Psoas muscle (tissue), 7 donors: ENCODE measurements at regions not wholly inside any gene's neighbourhood (a gene's known extent, or its start where the extent isn't known, plus 50 kb on each side); places are given as distances from the start of the nearest gene placed in this dataset.

ENCODE experiments used
- ATAC-seq, 4 donors: fragments of 200-7000 bp; cut with Tn5 transposase; one replicate each; pipeline ENCODE4 v1.9.1; 2020; ENCODE audit warnings: moderate library complexity in 3 of 4, mild to moderate bottlenecking in 2 of 4
- DNase-seq, 2 donors: peaks; one replicate each; pipeline ENCODE4 v3.0.0-alpha.2; 2020
- H3K27ac ChIP-seq: fragments of 200-600 bp; one replicate; pipeline ENCODE4 v1.8.0; 2022
- H3K27me3 ChIP-seq, 3 donors: fragments of 200-600 bp in 1 of 3; one replicate each; pipeline versions ENCODE4 v1.6.1 to v1.8.0; 2013 to 2022; ENCODE audit warnings: low read length in 2 of 3, mild to moderate bottlenecking in 2 of 3, moderate library complexity in 1 of 3; ENCODE audit not compliant: insufficient read depth in 3 of 3
- H3K36me3 ChIP-seq, 2 donors: fragments of 200-600 bp in 1 of 2; one replicate each; pipeline versions ENCODE4 v1.6.1 to v1.8.0; 2013 to 2022; ENCODE audit warnings: low read depth in 1 of 2, mild to moderate bottlenecking in 1 of 2, moderate library complexity in 1 of 2; ENCODE audit not compliant: insufficient read depth in 1 of 2
- H3K4me1 ChIP-seq: fragments of 200-600 bp; one replicate; pipeline ENCODE4 v1.8.0; 2022
- H3K4me3 ChIP-seq: fragments of 200-600 bp; one replicate; pipeline ENCODE4 v1.8.0; 2022; ENCODE audit warnings: mild to moderate bottlenecking
- H3K9me3 ChIP-seq: fragments of 200-600 bp; one replicate; pipeline ENCODE4 v1.8.0; 2022
- CTCF ChIP-seq: fragments of 200-600 bp; IDR thresholded peaks from one replicate; pipeline ENCODE4 v1.8.0; 2022; ENCODE audit warnings: antibody characterized with exemption
- WGBS, 3 donors: extraction: QIAGEN DNeasy Blood & Tissue Kit; methylation state at CpG; one replicate each; pipeline versions ENCODE4 v1.1.6 to v1.1.7; 2013; 5-methylcytosine and 5-hydroxymethylcytosine counted together
- intact Hi-C, 2 donors: fragments of 100-400 bp; cut with DNase I; formaldehyde crosslinking; loops; one replicate each; pipeline versions ENCODE4 v1.11.0 to v1.14.2; 2022
- donor health status: healthy with polysubstance abuse.
- donor health status: DM: no; HTN: no; CAD: no; lungs with moderate emphysema.
- donor health status: Bipolar disorder and iron deficiency.
- donor health status: healthy.
- donor health status: DM: yes; HTN: yes; CAD: no.
- donor health status: DM: no; HTN: no; CAD: no.
- donor health status: DM: yes; HTN: yes; CAD: no.

DNA sequence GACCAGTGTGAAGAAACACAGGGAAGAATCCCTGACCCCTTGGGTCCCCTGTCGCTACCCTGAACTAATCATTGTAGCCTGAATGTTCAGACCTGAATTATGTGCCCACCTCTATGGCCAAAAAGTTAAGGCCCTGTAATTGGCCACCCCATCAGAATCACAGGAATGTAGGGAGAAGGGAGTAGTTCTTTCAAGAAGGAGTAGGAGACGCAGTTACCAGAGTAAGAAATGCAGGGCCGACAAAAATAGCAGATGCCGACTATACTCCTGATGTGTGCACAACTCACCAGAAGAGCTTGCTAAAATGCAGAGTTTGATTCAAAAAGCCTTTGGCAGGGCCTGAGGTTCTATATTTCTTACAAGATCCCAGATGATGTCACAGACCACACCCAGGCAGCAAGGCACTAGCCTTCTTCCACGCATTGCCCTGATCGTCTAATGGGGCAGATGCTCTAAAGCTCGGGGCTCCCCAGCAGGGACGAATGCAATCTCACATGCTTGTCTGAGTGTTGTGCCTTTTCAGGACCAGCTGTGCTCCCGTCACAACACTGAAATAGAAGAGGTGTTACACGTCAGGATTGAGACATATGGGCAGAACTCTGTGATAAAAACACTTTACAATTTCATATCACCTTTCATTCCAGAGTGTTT lies 161.0 kb upstream of the FAM241A start:
- DNase-seq (no peak), ATAC-seq (no peak)
- H3K27me3 ChIP-seq: no peaks in the 10 kb centered on the region
- H3K4me1 ChIP-seq: no peaks in the 10 kb centered on the region
- no peaks in the 10 kb centered on the region for H3K36me3 ChIP-seq
- no peaks in the 10 kb centered on the region for H3K9me3 ChIP-seq
- 53 to 57% (median 56%) methylated on average over 10 of the region's 10 CpGs for whole genome bisulfite sequencing, 3 donors
- H3K4me3 ChIP-seq: no peak overlapping the region
- no peak overlapping the region for H3K27ac ChIP-seq
- no peak for TF ChIP-seq CTCF
- intact Hi-C loops: no loop called here

DNA sequence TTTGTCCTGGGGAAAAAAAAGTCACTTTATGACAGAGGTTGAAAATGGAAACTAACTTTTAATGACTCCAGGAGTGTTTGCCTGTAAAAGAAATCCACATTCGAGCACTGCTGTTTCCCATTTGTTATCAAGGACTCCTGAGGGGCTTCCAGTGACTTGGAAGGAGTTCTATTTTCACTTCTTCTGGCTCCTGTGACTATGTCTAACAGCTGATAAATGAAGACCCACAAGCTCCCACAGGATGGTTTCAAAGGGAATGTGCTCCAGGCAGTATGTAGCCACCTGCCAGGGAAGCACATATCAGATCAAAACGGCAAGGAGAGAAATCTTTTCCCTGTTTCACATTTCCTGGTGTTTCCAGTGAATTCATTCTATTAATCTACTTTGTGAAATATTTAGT lies 159.8 kb upstream of the FAM241A start:
- Histone ChIP-seq H3K27ac (no peak overlapping the region), H3K27me3 (no peaks in the 10 kb centered on the region), H3K4me1 (no peaks in the 10 kb centered on the region), H3K36me3 (no peaks in the 10 kb centered on the region), H3K9me3 (no peaks in the 10 kb centered on the region), H3K4me3 (no peak overlapping the region)
- intact Hi-C loops: no loop called here
- ATAC-seq: no peak
- DNase-seq: no peak
- WGBS, 3 donors: 13 to 22% (median 13%) methylated on average over 2 of the region's 2 CpGs
- TF ChIP-seq CTCF: no peak

DNA sequence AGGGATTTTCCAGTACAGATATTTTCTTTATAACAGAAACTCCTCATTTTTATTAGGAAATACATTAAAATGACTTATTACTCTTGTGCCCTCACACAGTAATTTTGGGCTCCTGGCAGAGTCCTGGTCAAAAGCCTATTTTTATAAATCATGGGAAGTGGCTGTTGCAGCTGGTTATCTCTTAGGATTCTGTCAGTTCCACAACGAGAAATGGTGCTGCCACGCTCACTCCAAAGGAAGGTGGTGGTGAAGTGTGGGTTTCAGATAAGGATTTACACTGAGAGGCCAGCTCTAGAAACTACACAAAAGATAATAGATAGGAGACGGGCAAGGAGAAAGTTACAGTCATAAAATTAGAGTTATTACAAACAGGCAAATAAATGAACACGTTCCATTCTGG lies 159.2 kb upstream of the FAM241A start:
- WGBS, 3 donors: 62 to 71% (median 69%) methylated on average over 4 of the region's 4 CpGs
- H3K27me3 ChIP-seq: no peaks in the 10 kb centered on the region
- no peak overlapping the region for H3K4me3 ChIP-seq
- DNase-seq (no peak), ATAC-seq (no peak)
- H3K4me1 ChIP-seq: no peaks in the 10 kb centered on the region
- no peaks in the 10 kb centered on the region for H3K9me3 ChIP-seq
- H3K36me3 ChIP-seq: no peaks in the 10 kb centered on the region
- intact Hi-C loops: no loop called here
- H3K27ac ChIP-seq: no peak overlapping the region
- TF ChIP-seq CTCF: no peak

- Histone ChIP-seq H3K4me3 (no peak overlapping the region), H3K9me3 (no peaks in the 10 kb centered on the region), H3K36me3 (no peaks in the 10 kb centered on the region), H3K4me1 (no peaks in the 10 kb centered on the region), H3K27ac (no peak overlapping the region), H3K27me3 (no peaks in the 10 kb centered on the region)
- TF ChIP-seq CTCF: no peak
- intact Hi-C loops: no loop called here
- 76 to 81% (median 78%) methylated on average over 3 of the region's 3 CpGs for WGBS, 3 donors
- no peak for ATAC-seq
- DNase-seq: no peak
Observed at GRCh38 chr4:111988514-111988913, 156.7 kb upstream of the FAM241A start.

GRCh38 chr4:111989817-111990216 lies 155.4 kb upstream of the FAM241A start:
- Histone ChIP-seq H3K4me3 (no peak overlapping the region), H3K9me3 (no peaks in the 10 kb centered on the region), H3K27ac (no peak overlapping the region), H3K36me3 (no peaks in the 10 kb centered on the region), H3K27me3 (no peaks in the 10 kb centered on the region), H3K4me1 (no peaks in the 10 kb centered on the region)
- intact Hi-C loops: no loop called here
- 15 to 23% (median 20%) methylated on average over 1 of the region's 1 CpG for WGBS, 3 donors
- no peak for TF ChIP-seq CTCF
- DNase-seq (no peak), ATAC-seq (no peak)
